T-helper 2 cell treated with Interferon-gamma antibody and Interleukin-4, amounts not matched to agents 100 ng/mL and 5 ng/mL, for 36 hours (primary cell): ENCODE measurements at regions not wholly inside any gene's neighbourhood (a gene's known extent, or its start where the extent isn't known, plus 50 kb on each side); places are given as distances from the start of the nearest gene placed in this dataset.

ENCODE experiments used
- intact Hi-C: fragments of 100-400 bp; cut with micrococcal nuclease; formaldehyde crosslinking; loops from one replicate; pipeline ENCODE4 v1.15.1; 2023

GRCh38 chr2:729376-729861 is 52.2 kb upstream of the TMEM18 start:
- intact Hi-C loops, result no loop called here

GRCh38 chr2:728165-728564 is 51.0 kb upstream of the TMEM18 start:
- intact Hi-C loops, result no loop called here

- intact Hi-C loops, result no loop called here
Observed at GRCh38 chr2:727071-727470, 49.9 kb upstream of the TMEM18 start.
